ENCODE measurements at regions not wholly inside any gene's neighbourhood (a gene's known extent, or its start where the extent isn't known, plus 50 kb on each side); places are given as distances from the start of the nearest gene placed in this dataset.

GRCh38 chr4:133324491-133324890, 175.4 kb downstream of the PCDH10 start:
- no peak for DNase-seq
- dilution Hi-C loops (cut with HindIII; ENCODE audit: low sequenced_read_pairs, unreplicated experiment) (no loop called here), in situ Hi-C loops (cut with MboI; ENCODE audit: low sequenced_read_pairs) (no loop called here), intact Hi-C loops (cut with micrococcal nuclease) (no loop called here)
- BruUV-seq (replicated peaks): no TSS peak
- no peaks in the 10 kb centered on the region for H3K9me3 ChIP-seq (ENCODE audit: control insufficient read depth, insufficient read depth, low read length)
- H4K8ac ChIP-seq (ENCODE audit: low read depth in 2 of 2, low read length in 2 of 2): no peak overlapping the region
- H3K4me3 ChIP-seq (ENCODE audit: insufficient read depth, low read depth, low read length): no peak overlapping the region
- H3K14ac ChIP-seq (replicated peaks; ENCODE audit: low read depth, low read length): no peak overlapping the region
- H3K4ac ChIP-seq (ENCODE audit: low read depth, low read length): no peak overlapping the region
- no peak overlapping the region for H3K27ac ChIP-seq (ENCODE audit: insufficient read depth, low read length)
- H3K36me3 ChIP-seq (ENCODE audit: control insufficient read depth, insufficient read depth, low read length): no peaks in the 10 kb centered on the region
- H3K27me3 ChIP-seq (ENCODE audit: control insufficient read depth, insufficient read depth, low read length): no peaks in the 10 kb centered on the region
- no CpG with 5 or more reads among the region's 1 CpG for WGBS, 2 experiments (ENCODE audit: extremely low coverage in 2 of 2, insufficient read length in 1 of 2)
- H3K9me1 ChIP-seq (ENCODE audit: insufficient read depth, low read length): no peaks in the 10 kb centered on the region
- no peaks in the 10 kb centered on the region for H3K79me1 ChIP-seq (ENCODE audit: low read depth in 1 of 2, low read length in 2 of 2)
- H3K4me2 ChIP-seq (ENCODE audit: low read depth, low read length): no peak overlapping the region
- H2AK9ac ChIP-seq (replicated peaks; ENCODE audit: low read depth, low read length, poor library complexity): no peak overlapping the region
- H3K23ac ChIP-seq (ENCODE audit: low read depth, low read length): no peak overlapping the region
- H3K56ac ChIP-seq (ENCODE audit: extremely low read depth, insufficient read depth, low read length): no peak overlapping the region
- no peak overlapping the region for H4K91ac ChIP-seq (ENCODE audit: insufficient read depth, low read depth, low read length)
- no peak overlapping the region for H2BK15ac ChIP-seq (ENCODE audit: low read depth, low read length)
- ChIA-PET CTCF (no interaction called here), POLR2A (ENCODE audit: unreplicated experiment) (no interaction called here)
- H3K4me1 ChIP-seq (ENCODE audit: control insufficient read depth, insufficient read depth, low read length): no peaks in the 10 kb centered on the region
- no peaks in the 10 kb centered on the region for H4K20me1 ChIP-seq (ENCODE audit: insufficient read depth, low read length)
- no peak overlapping the region for H2BK5ac ChIP-seq (ENCODE audit: low read depth, low read length, poor library complexity, severe bottlenecking)
- no peak overlapping the region for H2AFZ ChIP-seq (replicated peaks; ENCODE audit: low read length, poor library complexity)
- ATAC-seq (ENCODE audit: low read depth): no peak
- TF ChIP-seq CEBPB (IDR thresholded peaks at IDR 0.05; ENCODE audit: low read depth, low read length) (no peak), ELK1 (IDR thresholded peaks at IDR 0.05; ENCODE audit: borderline replicate concordance, low read depth, low read length) (no peak), SMC3 (IDR thresholded peaks at IDR 0.05; ENCODE audit: low read depth, low read length) (no peak), MAFK (IDR thresholded peaks at IDR 0.05; ENCODE audit: low read depth, low read length) (no peak), NFE2L2 (IDR thresholded peaks at IDR 0.05; ENCODE audit: low read depth, low read length) (no peak), RAD21 (IDR thresholded peaks at IDR 0.05; ENCODE audit: low read length) (no peak), USF2 (IDR thresholded peaks at IDR 0.05; ENCODE audit: low read depth, low read length) (no peak)
- H3K9ac ChIP-seq (ENCODE audit: low read depth, low read length): no peak overlapping the region
- no peak overlapping the region for H2BK120ac ChIP-seq (ENCODE audit: low read depth, low read length)
- no peak overlapping the region for H2AK5ac ChIP-seq (ENCODE audit: low read depth, low read length)
- no peak overlapping the region for H2BK20ac ChIP-seq (ENCODE audit: low read depth, low read length)
- H3K18ac ChIP-seq (ENCODE audit: low read depth, low read length): no peak overlapping the region
- H4K5ac ChIP-seq (ENCODE audit: low read depth, low read length): no peak overlapping the region

Data from IMR-90 (cell line).